ENCODE measurements at regions not wholly inside any gene's neighbourhood (a gene's known extent, or its start where the extent isn't known, plus 50 kb on each side); places are given as distances from the start of the nearest gene placed in this dataset.

- FAIRE-seq (no peak), DNase-seq (ENCODE audit: low spot score) (no peak)
Observed at GRCh38 chr14:101474563-101475455, 86.5 kb upstream of the DIO3 start.

DNA sequence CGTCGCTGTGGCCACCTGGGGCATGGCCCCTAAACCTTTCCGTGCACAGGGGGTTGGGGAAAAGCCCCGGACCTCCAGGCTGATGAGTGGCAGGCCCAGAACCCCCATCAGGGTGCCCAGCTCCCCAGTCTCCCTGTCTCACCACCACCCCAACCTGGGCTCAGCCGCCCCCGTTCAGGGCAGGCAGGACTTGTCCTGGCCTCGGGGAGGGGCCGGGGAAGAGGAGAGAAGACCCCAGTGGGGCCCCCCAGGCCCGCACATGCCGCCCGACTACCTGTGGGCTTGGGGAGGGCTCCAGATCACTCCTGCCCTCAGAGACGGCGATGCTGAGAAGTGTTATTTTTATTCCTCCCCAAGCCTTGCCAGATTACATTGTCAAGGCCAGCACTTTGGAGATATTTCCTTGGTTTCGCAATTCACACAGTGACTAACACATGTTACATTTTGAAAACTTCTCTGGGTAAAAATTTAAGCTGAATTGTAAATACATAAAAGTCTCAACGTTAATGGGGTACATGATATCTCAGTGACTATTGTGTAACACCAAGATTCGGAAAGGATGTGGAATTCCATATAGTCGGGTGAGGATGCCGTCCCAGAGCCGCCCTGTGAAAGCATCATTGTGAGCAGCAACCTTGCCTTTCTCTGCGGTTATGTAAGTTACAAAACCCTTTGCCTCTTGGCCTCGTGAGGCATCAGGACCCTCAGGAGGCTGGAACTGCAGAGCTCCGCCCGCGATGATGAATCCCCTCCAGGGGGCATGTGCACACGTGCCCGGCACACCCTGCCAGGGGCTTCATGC is 85.6 kb upstream of the DIO3 start:
- DNase-seq (ENCODE audit: low spot score) (peak; percentile 21), FAIRE-seq (no peak)

DNA sequence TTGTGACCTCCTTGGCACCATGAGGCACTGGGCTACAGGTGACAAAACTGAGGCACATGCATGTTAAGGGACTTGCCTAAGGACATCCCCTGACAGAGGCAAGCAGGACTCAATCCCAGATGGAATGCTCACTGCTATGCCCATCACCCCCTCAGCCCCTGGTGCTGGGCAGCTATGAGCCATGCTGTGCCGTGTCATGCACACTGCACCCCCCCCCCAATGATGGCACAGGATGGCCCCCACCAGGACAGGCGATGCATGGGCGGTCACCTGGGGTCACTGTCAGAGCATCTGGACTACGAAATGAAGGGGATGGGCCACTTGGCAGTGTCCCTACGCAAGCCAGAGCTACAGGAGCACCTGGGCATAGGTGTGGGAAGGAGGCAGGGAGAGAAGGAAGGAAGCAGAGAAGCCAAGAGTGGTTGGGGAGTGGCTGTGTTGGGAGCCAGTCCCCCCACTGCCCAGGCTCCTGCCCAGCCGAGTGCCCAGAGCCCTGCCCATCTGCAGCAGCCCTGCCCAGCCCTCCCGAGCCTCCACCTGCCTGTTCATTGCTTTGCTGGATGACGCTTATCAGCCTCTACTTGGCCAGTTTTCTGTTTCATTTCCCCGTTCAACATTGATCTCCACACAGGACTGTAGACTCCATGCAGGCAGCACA is 84.9 kb upstream of the DIO3 start:
- DNase-seq (ENCODE audit: low spot score) = no peak
- no peak for FAIRE-seq

- FAIRE-seq (no peak), DNase-seq (ENCODE audit: low spot score) (peak; percentile 57)
Observed at GRCh38 chr14:101476916-101477553, 84.3 kb upstream of the DIO3 start.

DNA sequence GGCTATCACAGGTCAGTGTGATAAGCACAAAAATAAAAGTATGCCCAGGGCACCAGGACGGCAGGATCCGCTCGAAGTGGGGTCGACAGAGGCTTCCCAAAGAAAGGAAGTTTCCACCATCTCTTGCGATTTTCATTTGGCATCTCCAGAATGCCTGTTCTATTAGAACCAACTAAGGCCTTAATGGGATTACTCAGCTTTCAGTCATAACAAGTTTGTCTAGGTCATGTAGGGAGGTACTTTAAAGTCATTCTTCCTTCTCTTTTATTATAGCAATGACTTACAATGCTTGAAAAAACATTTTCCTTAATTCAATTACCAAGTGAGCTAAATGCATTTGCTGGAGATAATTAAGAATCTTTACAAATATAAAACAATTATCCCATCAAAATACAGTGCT is 83.6 kb upstream of the DIO3 start:
- DNase-seq (ENCODE audit: low spot score) (no peak), FAIRE-seq (no peak)

DNA sequence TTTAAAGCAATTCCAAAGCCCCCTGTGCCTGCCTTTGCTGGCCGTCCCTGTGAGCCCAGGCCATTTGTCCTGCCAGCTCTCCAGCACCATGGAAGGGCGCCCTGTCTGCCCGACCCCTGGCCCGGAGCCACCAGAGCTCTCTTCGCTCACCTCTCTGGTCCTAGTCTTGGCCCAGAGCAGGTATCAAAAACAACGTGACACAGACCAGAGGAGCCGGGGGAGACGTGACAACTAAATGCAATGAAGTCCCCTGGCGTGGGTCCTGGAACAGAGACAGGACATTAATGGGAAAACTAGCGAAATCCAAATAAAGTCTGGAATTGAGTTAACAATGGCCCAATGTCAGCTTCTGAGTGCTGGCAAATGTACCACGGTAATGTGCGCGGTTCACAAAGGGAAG is 83.2 kb upstream of the DIO3 start:
- DNase-seq (ENCODE audit: low spot score) (no peak), FAIRE-seq (no peak)

DNA sequence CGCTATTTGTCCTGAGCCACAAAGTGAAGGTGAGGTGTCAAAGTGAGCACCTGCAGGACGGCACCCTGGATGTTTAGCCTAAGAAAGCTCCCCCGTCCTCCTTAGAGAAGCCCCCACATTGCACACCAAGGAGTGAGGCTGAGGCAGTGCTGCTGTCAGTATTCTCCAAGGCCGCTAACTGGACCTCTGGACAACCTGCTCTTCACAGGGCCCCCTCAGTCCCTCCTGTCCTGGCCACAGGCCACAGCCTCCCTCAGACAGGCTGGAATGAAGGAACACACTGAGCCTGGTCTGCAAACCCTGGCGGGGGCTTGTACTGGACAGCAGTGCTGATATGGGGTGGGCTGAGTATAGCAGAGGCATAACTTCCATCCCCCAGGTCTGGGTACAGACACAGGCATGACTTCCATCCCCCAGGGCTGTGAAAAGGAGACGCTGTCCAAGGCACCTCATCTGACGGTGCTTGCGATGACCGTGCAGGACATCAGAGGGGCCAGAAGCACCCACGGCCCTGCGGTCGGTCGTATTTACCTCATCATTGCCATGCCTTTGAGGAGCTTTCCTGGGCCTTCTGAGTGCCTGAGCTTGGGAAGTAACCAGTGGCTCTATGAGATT is 82.4 kb upstream of the DIO3 start:
- DNase-seq (ENCODE audit: low spot score) (no peak), FAIRE-seq (no peak)

DNA sequence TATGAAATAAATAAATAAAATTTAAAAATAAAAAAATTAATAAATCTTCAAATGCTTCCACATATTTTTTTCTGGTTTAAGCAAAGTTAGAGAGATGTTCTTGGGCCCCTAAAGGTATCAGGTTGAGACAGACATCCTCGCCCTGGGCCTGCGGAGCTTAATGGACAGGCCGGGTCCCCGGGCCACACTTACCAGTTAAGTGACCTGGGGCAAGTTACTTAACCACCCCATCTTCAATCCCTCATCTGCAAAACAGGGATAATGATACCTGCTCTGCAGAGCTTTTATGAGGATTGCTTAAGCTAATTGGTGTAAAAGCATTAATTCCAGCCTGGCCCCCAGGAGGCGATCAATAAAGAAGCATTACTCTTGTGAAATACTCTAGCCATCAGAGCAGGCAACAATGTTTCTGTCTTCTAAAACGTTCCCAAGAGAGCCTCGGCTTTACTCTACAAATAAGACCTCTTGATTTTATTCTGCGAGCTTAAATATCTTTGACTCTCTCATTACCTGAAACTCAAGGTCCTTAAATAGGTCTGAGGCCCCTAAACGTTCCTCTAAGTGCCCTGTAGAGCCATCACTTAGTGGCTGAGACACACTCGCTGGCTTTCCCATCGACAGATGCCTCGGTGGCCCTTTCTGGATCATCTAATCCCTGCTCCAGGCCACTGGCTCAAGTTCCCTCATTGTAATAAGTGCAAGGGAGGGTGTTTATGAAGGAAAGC is 81.1 kb upstream of the DIO3 start:
- no peak for DNase-seq (ENCODE audit: low spot score)
- no peak for FAIRE-seq

GRCh38 chr14:101480747-101481530 is 80.4 kb upstream of the DIO3 start:
- FAIRE-seq (no peak), DNase-seq (ENCODE audit: low spot score) (peak; percentile 30)

- FAIRE-seq = no peak
- DNase-seq (ENCODE audit: low spot score) = no peak
Observed at GRCh38 chr14:101481557-101481956, 79.7 kb upstream of the DIO3 start.

DNA sequence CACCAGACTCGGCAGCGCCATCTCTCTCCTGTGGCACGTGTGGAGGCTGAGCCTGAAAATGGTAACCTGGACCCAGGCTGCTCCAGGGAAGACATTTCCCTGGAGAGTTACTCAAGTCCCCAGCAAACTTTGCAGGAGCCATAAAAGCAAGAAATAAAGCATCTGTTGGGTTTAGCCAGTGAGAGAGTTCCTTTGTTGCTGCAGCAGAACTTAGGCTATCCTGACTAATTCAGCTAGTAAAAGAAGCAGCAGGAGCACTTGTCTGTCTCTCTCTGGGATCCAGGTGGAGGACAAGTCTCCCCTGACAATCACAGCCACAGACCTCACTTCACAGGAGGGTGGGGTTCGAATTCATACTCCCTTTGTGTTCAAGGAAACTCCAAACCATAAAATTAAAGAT is 79.2 kb upstream of the DIO3 start:
- FAIRE-seq = no peak
- DNase-seq (ENCODE audit: low spot score) = no peak

GRCh38 chr14:101483829-101484228 is 77.5 kb upstream of the DIO3 start:
- DNase-seq (ENCODE audit: low spot score) (no peak), FAIRE-seq (no peak)

DNA sequence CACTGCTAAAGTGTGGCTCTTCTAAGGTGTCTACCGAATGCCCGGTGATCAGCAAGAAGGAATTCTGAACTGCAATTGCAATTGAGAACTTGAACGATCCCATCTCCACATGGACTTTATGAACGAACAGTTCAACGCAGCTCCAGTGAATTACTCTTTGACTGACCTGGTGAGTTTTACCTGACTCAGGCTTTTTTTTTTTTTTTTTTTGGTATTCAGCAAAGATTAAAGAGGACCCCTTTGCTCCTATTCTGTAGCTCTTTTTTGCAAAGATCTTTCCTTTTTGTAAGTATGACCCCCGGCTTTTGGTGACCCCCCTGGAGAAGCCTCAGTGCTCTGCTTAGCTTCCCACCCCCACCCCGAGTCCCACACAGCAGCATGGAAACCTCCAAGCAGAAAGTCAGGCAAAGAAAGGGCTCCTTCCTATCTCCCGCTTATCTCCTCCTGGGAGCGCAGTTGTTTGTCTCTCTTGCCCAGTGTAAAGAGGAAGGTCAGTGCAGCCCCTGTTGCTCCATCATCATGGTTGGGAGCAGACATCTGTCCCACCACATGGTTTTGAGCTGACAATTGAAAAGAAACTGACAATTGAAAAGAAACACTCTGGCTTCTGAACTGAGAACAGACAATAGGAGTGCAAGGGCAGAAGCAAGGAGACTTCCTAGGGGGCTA is 72.1 kb upstream of the DIO3 start:
- FAIRE-seq (no peak), DNase-seq (ENCODE audit: low spot score) (no peak)

- no peak for FAIRE-seq
- no peak for DNase-seq (ENCODE audit: low spot score)
Observed at GRCh38 chr14:101490771-101491170, 70.5 kb upstream of the DIO3 start.

GRCh38 chr14:101491841-101492240 is 69.5 kb upstream of the DIO3 start:
- FAIRE-seq = no peak
- no peak for DNase-seq (ENCODE audit: low spot score)

- FAIRE-seq = no peak
- DNase-seq (ENCODE audit: low spot score) = no peak
Observed at GRCh38 chr14:101492716-101493115, 68.6 kb upstream of the DIO3 start.

- FAIRE-seq (no peak), DNase-seq (ENCODE audit: low spot score) (no peak)
Observed at GRCh38 chr14:101494826-101495225, 66.5 kb upstream of the DIO3 start.

GRCh38 chr14:101495284-101495683 is 66.0 kb upstream of the DIO3 start:
- DNase-seq (ENCODE audit: low spot score) (no peak), FAIRE-seq (no peak)
